ENCODE measurements at regions not wholly inside any gene's neighbourhood (a gene's known extent, or its start where the extent isn't known, plus 50 kb on each side); places are given as distances from the start of the nearest gene placed in this dataset.

GRCh38 chr1:36624466-36624865 lies 141.8 kb upstream of the CSF3R start (continued):
- TF ChIP-seq CHD7 (IDR thresholded peaks at IDR 0.05; ENCODE audit: insufficient replicate concordance, low read length) (no peak), SIX5 (IDR thresholded peaks at IDR 0.05; ENCODE audit: low read depth, low read length) (no peak), GTF2F1 (IDR thresholded peaks at IDR 0.05; ENCODE audit: borderline replicate concordance, low read depth, low read length) (no peak), RFX5 (IDR thresholded peaks at IDR 0.05; ENCODE audit: borderline replicate concordance, low read depth, low read length) (no peak), JUN (IDR thresholded peaks at IDR 0.05; ENCODE audit: low read depth, low read length) (no peak), CBX5 (IDR thresholded peaks at IDR 0.05; ENCODE audit: low read depth, low read length) (no peak), ZNF274 (IDR thresholded peaks at IDR 0.05; ENCODE audit: borderline replicate concordance, extremely low read depth, low read length) (no peak), BACH1 (IDR thresholded peaks at IDR 0.05; ENCODE audit: low read length) (no peak), EGR1 (IDR thresholded peaks at IDR 0.05; ENCODE audit: borderline replicate concordance, low read depth, low read length) (no peak)

Data from H1 (cell line).